ENCODE measurements at regions not wholly inside any gene's neighbourhood (a gene's known extent, or its start where the extent isn't known, plus 50 kb on each side); places are given as distances from the start of the nearest gene placed in this dataset.

GRCh38 chr1:187949567-187949966 is 1120.8 kb downstream of the PLA2G4A start:
- DNase-seq (ENCODE audit: low read depth): no peak
- H3K4me3 ChIP-seq (ENCODE audit: low read length): no peak overlapping the region
- TF ChIP-seq CTCF (conservative IDR thresholded peaks at IDR 0.05; ENCODE audit: low read depth, low read length): no peak

GRCh38 chr1:187951817-187952216 is 1123.1 kb downstream of the PLA2G4A start:
- TF ChIP-seq CTCF (conservative IDR thresholded peaks at IDR 0.05; ENCODE audit: low read depth, low read length): no peak
- no peak for DNase-seq (ENCODE audit: low read depth)
- H3K4me3 ChIP-seq (ENCODE audit: low read length): no peak overlapping the region

- TF ChIP-seq CTCF (conservative IDR thresholded peaks at IDR 0.05; ENCODE audit: low read depth, low read length): no peak
- no peak for DNase-seq (ENCODE audit: low read depth)
- H3K4me3 ChIP-seq (ENCODE audit: low read length): no peak overlapping the region
Measured at GRCh38 chr1:187952446-187952845, 1123.7 kb downstream of the PLA2G4A start.

GRCh38 chr1:187956975-187957374 is 1128.2 kb downstream of the PLA2G4A start:
- TF ChIP-seq CTCF (conservative IDR thresholded peaks at IDR 0.05; ENCODE audit: low read depth, low read length): no peak
- no peak for DNase-seq (ENCODE audit: low read depth)
- no peak overlapping the region for H3K4me3 ChIP-seq (ENCODE audit: low read length)

GRCh38 chr1:187958207-187958606 is 1129.5 kb downstream of the PLA2G4A start:
- no peak for TF ChIP-seq CTCF (conservative IDR thresholded peaks at IDR 0.05; ENCODE audit: low read depth, low read length)
- H3K4me3 ChIP-seq (ENCODE audit: low read length): no peak overlapping the region
- no peak for DNase-seq (ENCODE audit: low read depth)

- no peak for DNase-seq (ENCODE audit: low read depth)
- TF ChIP-seq CTCF (conservative IDR thresholded peaks at IDR 0.05; ENCODE audit: low read depth, low read length): no peak
- H3K4me3 ChIP-seq (ENCODE audit: low read length): no peak overlapping the region
Measured at GRCh38 chr1:187959062-187959461, 1130.3 kb downstream of the PLA2G4A start.

- TF ChIP-seq CTCF (conservative IDR thresholded peaks at IDR 0.05; ENCODE audit: low read depth, low read length): no peak
- DNase-seq (ENCODE audit: low read depth): no peak
- H3K4me3 ChIP-seq (ENCODE audit: low read length): no peak overlapping the region
Measured at GRCh38 chr1:187960125-187960638, 1131.4 kb downstream of the PLA2G4A start.

All from retinal pigment epithelial cell (primary cell).